ENCODE measurements at regions not wholly inside any gene's neighbourhood (a gene's known extent, or its start where the extent isn't known, plus 50 kb on each side); places are given as distances from the start of the nearest gene placed in this dataset.

GRCh38 chr3:139870000-139870675 lies 64.8 kb upstream of the CLSTN2 start:
- no peak for DNase-seq (ENCODE audit: low spot score)

DNA sequence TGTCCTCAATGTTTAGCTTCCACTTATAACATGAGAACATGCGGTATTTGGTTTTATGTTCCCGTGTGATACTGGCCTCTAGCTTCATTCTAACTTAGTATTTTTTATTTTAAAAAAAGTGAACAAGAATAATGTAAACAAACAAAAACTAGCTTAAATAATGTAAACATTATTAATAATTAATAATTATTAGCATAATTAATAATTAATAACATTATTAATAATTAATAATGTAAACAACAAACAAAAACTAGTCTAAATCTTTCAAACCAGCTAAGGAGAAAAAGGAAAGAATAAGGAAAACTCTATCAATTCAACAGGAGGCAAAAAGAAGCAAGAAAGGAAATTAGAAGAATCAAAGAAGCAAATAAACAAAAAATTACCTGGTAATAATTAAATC lies 66.2 kb upstream of the CLSTN2 start:
- DNase-seq (ENCODE audit: low spot score) = no peak

DNA sequence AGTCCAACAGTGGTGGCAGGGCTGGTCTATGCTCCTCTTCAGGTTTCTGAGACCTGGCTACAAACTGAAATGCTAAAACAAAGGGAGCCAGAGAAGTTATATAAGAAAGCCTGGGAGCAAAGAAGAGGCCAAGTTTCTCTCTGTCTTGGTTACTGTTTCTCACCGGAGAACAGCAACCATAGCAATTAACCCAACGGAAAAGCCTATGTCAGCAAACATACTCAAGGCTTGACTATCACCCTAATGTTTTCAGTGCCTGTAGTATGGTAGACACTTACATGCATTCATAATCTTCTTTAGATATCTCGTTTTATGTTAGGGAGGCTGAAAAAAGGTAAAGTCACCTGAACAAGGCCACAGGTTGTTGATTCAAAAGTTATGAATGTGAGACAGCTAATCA lies 86.3 kb upstream of the CLSTN2 start:
- DNase-seq (ENCODE audit: low spot score) = no peak

GRCh38 chr3:139846729-139847128 lies 88.3 kb upstream of the CLSTN2 start:
- no peak for DNase-seq (ENCODE audit: low spot score)

DNA sequence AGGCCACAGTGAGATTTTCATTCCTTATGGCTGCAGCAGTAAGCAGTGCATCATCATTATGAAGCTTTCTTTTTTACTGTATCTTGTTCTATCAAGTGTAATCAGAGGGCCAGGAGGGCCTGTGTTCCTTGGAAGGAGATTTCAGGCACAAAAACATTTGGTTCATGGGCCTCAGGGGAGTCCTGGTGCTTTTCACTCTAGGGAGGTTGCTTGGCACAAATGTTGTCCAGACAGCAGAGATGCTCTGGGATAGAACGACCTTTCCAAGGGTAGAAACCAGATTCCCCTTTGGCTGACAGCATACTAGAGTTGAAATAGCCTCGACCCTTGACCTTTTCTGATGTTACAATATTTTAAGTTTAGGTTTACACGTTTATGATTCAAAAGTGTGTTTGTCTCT lies 95.3 kb upstream of the CLSTN2 start:
- no peak for DNase-seq (ENCODE audit: low spot score)

DNA sequence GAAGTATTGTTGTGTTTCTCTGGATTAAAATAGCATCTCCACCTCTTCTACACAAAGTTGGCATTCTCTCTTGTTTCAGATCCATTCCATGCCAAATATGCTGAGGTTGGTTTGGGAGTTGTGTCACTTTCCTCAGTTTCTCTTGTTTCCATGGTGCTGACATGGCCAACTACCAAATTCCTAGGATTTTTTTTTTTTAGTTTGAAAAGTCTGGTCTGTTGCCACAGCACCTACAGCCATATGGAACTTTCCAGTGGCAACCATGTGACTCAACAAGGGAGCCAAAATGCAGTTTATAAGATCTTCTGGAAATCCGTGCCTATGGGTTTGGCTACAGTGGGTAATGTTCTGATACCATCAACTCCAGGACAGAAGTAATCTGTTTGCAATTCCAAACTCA lies 96.0 kb upstream of the CLSTN2 start:
- no peak for DNase-seq (ENCODE audit: low spot score)

- DNase-seq (ENCODE audit: low spot score) = no peak
Observed at GRCh38 chr3:139838269-139838957, 96.6 kb upstream of the CLSTN2 start.

DNA sequence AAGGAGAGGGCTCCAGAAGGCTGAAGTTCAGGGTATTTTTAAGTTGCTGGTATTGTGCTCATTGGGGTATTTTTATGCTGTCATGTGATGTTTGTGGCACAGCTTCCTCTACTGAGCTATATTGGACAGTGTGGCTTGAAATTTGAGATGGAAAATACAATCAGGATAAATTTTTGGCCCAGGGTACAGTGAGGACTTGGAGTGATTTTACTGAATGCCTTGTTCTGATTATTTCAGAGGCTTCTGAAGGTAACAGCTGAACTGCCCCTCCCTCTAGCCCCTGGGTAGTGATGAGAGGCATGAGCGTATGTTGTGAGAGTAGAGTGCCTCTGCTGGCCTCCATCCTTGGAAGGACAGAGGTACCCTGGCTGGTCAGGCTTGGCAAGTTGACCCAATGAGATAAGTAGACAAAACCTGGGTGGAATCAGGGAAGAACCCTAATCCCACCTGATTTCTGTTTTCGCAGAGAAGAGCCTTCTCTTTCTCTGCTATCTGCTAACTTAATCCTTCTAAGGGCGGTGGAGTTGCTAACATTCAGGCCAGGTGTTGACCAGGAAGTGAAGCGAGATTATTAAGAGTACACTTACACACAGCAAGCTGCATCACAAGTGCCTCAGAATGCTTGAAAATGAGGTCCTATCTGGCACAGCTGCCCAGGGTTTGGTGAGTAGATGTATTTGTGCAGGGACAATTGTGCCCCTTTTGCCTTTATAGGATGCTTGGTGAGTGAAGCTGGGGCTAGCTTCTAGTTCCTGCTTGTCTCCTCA lies 98.1 kb upstream of the CLSTN2 start:
- no peak for DNase-seq (ENCODE audit: low spot score)

DNA sequence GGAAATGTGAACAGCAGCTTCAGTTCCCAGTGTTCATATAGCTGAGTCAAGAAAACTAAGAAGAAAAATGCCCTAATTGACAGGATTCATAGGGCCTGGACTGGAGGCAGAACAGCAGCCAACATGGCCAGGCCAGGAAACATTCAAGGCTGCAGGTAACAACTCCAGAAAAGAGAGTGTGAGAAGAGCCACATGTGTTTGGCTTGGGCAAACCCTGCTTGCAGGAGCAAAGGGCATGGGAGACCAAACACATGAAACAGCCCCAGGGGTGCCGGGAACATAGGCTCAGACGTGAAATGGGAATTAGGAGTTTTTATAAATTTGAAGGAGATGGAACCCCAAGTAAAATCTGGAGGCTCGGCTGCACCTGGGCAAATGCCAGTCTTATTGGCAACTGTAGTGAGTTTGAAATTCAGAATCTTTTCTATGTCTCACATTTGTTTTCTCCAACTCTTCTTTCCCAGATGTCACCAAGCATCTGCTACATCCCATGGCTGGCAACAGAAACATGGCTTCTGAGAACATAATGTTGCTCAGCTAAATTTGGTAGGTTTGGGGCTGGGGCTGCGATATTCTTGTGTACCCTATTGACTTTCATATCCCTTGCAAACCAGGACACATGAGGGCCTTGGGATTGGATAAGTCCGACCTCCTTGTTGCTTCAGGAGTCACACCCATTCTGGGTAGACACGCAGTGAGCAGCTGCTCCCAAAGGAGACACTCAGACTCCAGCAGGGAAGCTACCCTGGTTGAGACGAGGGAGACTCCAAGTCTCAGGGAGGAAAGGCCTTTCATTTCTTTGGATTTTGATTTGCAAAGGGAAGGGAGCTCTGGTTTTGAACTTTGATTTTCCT lies 98.9 kb upstream of the CLSTN2 start:
- no peak for DNase-seq (ENCODE audit: low spot score)

DNA sequence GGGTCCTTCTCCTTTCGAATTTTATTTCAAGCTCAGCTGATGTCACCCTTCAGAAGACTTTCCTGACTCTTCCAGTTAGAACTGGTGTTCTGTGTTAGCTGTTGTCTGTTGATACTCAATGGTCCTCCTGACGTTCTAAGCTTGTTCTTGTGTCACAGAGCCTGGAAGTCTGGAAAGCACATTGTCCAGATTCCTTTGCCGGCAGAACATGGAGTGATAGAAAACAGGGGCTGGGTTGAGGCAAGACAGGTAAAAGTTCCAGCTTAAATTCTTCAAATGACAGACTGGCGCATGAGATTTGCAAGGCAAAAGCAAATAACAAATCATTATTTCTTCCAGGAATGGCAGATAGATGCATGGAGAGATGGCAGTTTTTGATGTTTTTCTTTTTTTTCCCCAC lies 102.0 kb upstream of the CLSTN2 start:
- no peak for DNase-seq (ENCODE audit: low spot score)

GRCh38 chr3:139830817-139831216 lies 104.2 kb upstream of the CLSTN2 start:
- no peak for DNase-seq (ENCODE audit: low spot score)

- DNase-seq (ENCODE audit: low spot score) = no peak
Observed at GRCh38 chr3:139827833-139828232, 107.2 kb upstream of the CLSTN2 start.

GRCh38 chr3:139824864-139825263 lies 110.1 kb upstream of the CLSTN2 start:
- DNase-seq (ENCODE audit: low spot score) = no peak

- no peak for DNase-seq (ENCODE audit: low spot score)
Observed at GRCh38 chr3:139814646-139815045, 120.3 kb upstream of the CLSTN2 start.

DNA sequence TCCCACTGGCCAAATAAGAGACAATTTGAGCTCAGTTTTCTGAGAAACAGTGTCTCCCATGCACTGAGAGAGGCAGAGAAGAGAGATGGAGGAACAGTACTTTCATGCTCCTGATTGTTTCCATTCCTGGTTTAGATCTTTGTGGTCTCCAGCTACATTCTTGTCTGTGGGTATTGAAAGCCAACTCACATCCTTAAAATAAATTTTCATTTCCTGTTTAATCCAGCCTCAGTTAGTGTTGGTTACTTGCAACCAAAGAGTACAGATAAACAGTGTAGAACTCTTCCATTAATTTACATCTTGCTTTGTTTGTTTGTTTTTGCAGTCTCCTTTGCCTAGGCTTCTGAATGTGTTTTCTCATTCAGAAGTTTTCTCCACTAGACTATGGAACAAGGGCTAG lies 123.7 kb upstream of the CLSTN2 start:
- DNase-seq (ENCODE audit: low spot score) = no peak

GRCh38 chr3:139808201-139808600 lies 126.8 kb upstream of the CLSTN2 start:
- DNase-seq (ENCODE audit: low spot score) = no peak

GRCh38 chr3:139803294-139803693 lies 125.5 kb upstream of the NMNAT3 start:
- no peak for DNase-seq (ENCODE audit: low spot score)

DNA sequence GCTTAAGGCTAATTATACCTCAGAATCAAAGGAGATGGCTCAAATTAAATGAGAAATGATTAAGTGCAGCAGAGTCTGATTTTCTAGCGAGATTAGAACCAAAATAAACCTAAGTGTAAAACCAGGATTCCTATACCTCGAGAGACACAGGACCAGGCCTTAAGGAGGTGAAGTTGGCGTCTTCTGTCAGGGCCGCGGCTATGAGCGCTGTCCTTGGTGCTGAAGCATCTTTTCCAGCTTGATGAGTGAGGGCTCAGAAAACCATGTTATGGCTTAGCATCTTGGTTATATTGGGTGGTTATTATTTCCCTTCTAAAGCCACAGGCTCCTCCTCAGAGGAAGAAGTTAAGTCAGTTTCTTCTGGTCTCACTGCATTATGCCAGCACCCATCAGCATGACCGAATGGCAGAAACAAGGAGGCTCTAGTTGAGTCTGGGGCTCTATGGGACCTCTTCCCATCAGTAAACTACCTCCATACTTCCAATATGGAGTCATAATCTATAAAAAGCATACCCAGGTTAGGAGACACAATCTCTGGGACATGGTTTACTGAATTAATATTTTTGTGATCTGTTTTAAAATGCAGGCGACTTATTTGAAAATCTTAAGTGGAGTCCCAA lies 120.1 kb upstream of the NMNAT3 start:
- peak; percentile 3 for DNase-seq (ENCODE audit: low spot score)

GRCh38 chr3:139794469-139795265 lies 116.9 kb upstream of the NMNAT3 start:
- DNase-seq (ENCODE audit: low spot score) = no peak

DNA sequence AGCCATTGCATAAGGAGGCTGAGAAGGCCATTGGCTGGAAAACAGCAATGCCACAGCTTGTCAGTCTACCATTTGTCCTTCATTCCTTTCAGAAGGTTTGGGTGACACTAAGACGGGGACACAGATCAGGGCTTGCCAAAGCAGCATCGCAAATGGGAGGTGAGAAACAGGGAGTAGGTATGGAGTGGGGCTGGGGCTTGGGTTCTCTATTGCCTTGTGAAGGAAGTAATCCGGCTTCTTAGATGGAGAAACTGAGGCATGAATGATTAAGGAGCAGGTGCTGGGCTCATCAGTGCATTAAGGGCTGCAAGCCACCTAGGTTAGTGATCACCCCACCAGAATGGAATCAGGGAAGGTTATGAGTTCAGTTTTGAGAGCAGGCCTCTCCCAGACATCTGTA lies 115.6 kb upstream of the NMNAT3 start:
- DNase-seq (ENCODE audit: low spot score) = no peak

DNA sequence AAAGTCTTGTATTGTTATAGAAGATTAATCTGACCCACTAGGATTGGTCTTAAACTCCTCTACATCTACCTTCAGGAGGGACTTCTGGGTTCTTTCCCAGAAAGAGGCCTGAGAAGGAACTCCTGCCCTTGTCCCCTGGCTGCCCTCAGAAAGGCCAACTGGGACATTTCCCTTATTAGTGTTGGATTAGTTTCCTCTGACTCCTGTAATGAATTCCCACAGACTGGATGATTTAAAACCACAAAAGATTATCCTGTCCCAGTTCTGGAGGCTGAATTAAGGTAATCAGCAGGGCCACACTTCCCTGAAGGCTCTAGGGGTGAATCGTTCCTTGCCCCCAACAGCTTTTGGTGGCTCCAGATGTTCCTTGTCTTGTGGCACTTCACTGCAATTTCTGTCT lies 102.8 kb upstream of the NMNAT3 start:
- DNase-seq (ENCODE audit: low spot score) = no peak

Measured in activated CD4-positive, alpha-beta T cell treated with anti-CD3 and anti-CD28 coated beads, Interleukin-2, Interleukin-4, amounts not matched to agents 100 ng/mL and 50 ng/mL, durations not matched to agents 16 hours and 8 hours (primary cell).